Activated CD4-positive, alpha-beta T cell treated with anti-CD3 and anti-CD28 coated beads, Interleukin-2, amount 50 U/mL, for 16 hours (primary cell): ENCODE measurements at regions not wholly inside any gene's neighbourhood (a gene's known extent, or its start where the extent isn't known, plus 50 kb on each side); places are given as distances from the start of the nearest gene placed in this dataset.

Source experiments
- DNase-seq: peaks from one replicate; pipeline ENCODE4 v3.0.0-alpha.2; 2020

- DNase-seq: no peak
Measured at GRCh38 chr13:103306163-103306562, 239.9 kb upstream of the SLC10A2 start.

GRCh38 chr13:103303078-103303651 is 236.9 kb upstream of the SLC10A2 start:
- DNase-seq: no peak

- DNase-seq: no peak
Measured at GRCh38 chr13:103302676-103303075, 236.5 kb upstream of the SLC10A2 start.

GRCh38 chr13:103299079-103299478 is 232.9 kb upstream of the SLC10A2 start:
- no peak for DNase-seq

- no peak for DNase-seq
Measured at GRCh38 chr13:103297083-103297482, 230.9 kb upstream of the SLC10A2 start.

GRCh38 chr13:103291798-103292572 is 225.8 kb upstream of the SLC10A2 start:
- DNase-seq: no peak

GRCh38 chr13:103291226-103291625 is 225.0 kb upstream of the SLC10A2 start:
- no peak for DNase-seq

- no peak for DNase-seq
Measured at GRCh38 chr13:103289681-103290080, 223.5 kb upstream of the SLC10A2 start.

- DNase-seq: no peak
Measured at GRCh38 chr13:103288114-103288513, 221.9 kb upstream of the SLC10A2 start.

- no peak for DNase-seq
Measured at GRCh38 chr13:103287659-103288058, 221.4 kb upstream of the SLC10A2 start.

GRCh38 chr13:103284466-103284865 is 218.2 kb upstream of the SLC10A2 start:
- no peak for DNase-seq

GRCh38 chr13:103283451-103283820 is 217.2 kb upstream of the SLC10A2 start:
- no peak for DNase-seq

- DNase-seq: no peak
Measured at GRCh38 chr13:103282571-103283450, 216.6 kb upstream of the SLC10A2 start.

GRCh38 chr13:103277959-103278694 is 211.9 kb upstream of the SLC10A2 start:
- no peak for DNase-seq

GRCh38 chr13:103276775-103277498 is 210.7 kb upstream of the SLC10A2 start:
- DNase-seq: no peak

GRCh38 chr13:103275722-103276121 is 209.5 kb upstream of the SLC10A2 start:
- DNase-seq: no peak

- no peak for DNase-seq
Measured at GRCh38 chr13:103275081-103275480, 208.9 kb upstream of the SLC10A2 start.

GRCh38 chr13:103273825-103274224 is 207.6 kb upstream of the SLC10A2 start:
- no peak for DNase-seq

- DNase-seq: no peak
Measured at GRCh38 chr13:103272770-103273169, 206.6 kb upstream of the SLC10A2 start.

GRCh38 chr13:103263448-103263847 is 197.2 kb upstream of the SLC10A2 start:
- DNase-seq: no peak

GRCh38 chr13:103255587-103256301 is 189.5 kb upstream of the SLC10A2 start:
- DNase-seq: no peak

GRCh38 chr13:103250071-103250470 is 183.9 kb upstream of the SLC10A2 start:
- no peak for DNase-seq
